Panc1 (cell line): ENCODE measurements at regions not wholly inside any gene's neighbourhood (a gene's known extent, or its start where the extent isn't known, plus 50 kb on each side); places are given as distances from the start of the nearest gene placed in this dataset.

Source experiments
- ATAC-seq: fragments of 200-7000 bp; cut with Tn5 transposase; 2 replicates; pipeline ENCODE4 v1.9.1; 2020; ENCODE audit warnings: mild to moderate bottlenecking, moderate library complexity
- BruUV-seq: library from RNA; stranded (reverse); fragments of 400-500 nt; replicated peaks from 2 replicates; lab custom pipeline; 2021; lab: Mats Ljungman, UMichigan
- CTCF ChIA-PET: fragments of 300-600 bp; sonication (Branson Sonifier 250); formaldehyde crosslinking; loops from one replicate; lab custom pipeline; 2022; ENCODE audit warnings: antibody characterized with exemption; lab: Charles Lee
- POLR2A ChIA-PET: fragments of 300-600 bp; sonication (Branson Sonifier 250); formaldehyde crosslinking; loops from one replicate; lab custom pipeline; 2022; ENCODE audit warnings: antibody characterized with exemption; lab: Charles Lee
- DNase-seq: peaks from one replicate; pipeline ENCODE4 v3.0.0-alpha.2; 2010; ENCODE audit warnings: low read depth, low spot score
- H3K27ac ChIP-seq: 2 replicates; pipeline ENCODE4 v1.5.1; 2011; ENCODE audit warnings: mild to moderate bottlenecking, low read length, inconsistent platforms
- H3K27me3 ChIP-seq: fragments of 200-500 bp; sonication (Bioruptor generic); 2 replicates; pipeline ENCODE4 v1.6.0; 2014; ENCODE audit warnings: low read length, inconsistent platforms; ENCODE audit not compliant: control insufficient read depth, insufficient read depth
- H3K36me3 ChIP-seq: fragments of 200-500 bp; sonication (Bioruptor generic); 2 replicates; pipeline ENCODE4 v1.5.1; 2014; ENCODE audit warnings: inconsistent platforms, mild to moderate bottlenecking, low read length, moderate library complexity; ENCODE audit not compliant: control insufficient read depth, insufficient read depth
- H3K4me1 ChIP-seq: 2 replicates; pipeline ENCODE4 v1.5.1; 2011; ENCODE audit warnings: inconsistent platforms, mild to moderate bottlenecking, low read length, moderate library complexity; ENCODE audit not compliant: control insufficient read depth, insufficient read depth
- H3K4me3 ChIP-seq, 2 experiments: 2 replicates each; pipeline ENCODE4 v1.5.1; 2011 to 2012; ENCODE audit warnings: low read depth in 2 of 2, low read length in 2 of 2, mild to moderate bottlenecking in 2 of 2, inconsistent platforms in 1 of 2, moderate library complexity in 1 of 2
- H3K9me3 ChIP-seq: fragments of 200-500 bp; sonication (Bioruptor generic); 2 replicates; pipeline ENCODE4 v1.5.1; 2014; ENCODE audit warnings: low read depth, mild to moderate bottlenecking, inconsistent platforms, low read length, moderate library complexity; ENCODE audit not compliant: control insufficient read depth, insufficient read depth
- CTCF ChIP-seq: fragments of 450-650 bp; IDR thresholded peaks from 2 replicates; pipeline ENCODE4 v1.5.1; 2017; ENCODE audit warnings: mild to moderate bottlenecking
- POLR2AphosphoS5 ChIP-seq: IDR thresholded peaks from 2 replicates; pipeline ENCODE4 v1.6.1; 2012; ENCODE audit warnings: mild to moderate bottlenecking, low read depth, low read length, moderate library complexity
- REST ChIP-seq, 2 experiments: IDR thresholded peaks; 2 replicates each; pipeline ENCODE4 v1.6.1; 2011 to 2012; ENCODE audit warnings: low read depth in 2 of 2, control low read depth in 1 of 2, low read length in 1 of 2, mild to moderate bottlenecking in 1 of 2, moderate library complexity in 1 of 2; ENCODE audit not compliant: insufficient read depth in 1 of 2
- SIN3A ChIP-seq: IDR thresholded peaks from 2 replicates; pipeline ENCODE4 v1.6.1; 2012; ENCODE audit warnings: low read depth, mild to moderate bottlenecking, low read length, moderate library complexity, borderline replicate concordance; ENCODE audit not compliant: insufficient read depth
- TCF7L2 ChIP-seq: IDR thresholded peaks from 2 replicates; pipeline ENCODE4 v1.6.1; 2011; ENCODE audit warnings: mild to moderate bottlenecking, low read depth, low read length, inconsistent platforms
- in situ Hi-C: cut with HindIII; loops from 2 replicates; pipeline ENCODE4 v1.10.0; 2016; ENCODE audit warnings: low sequenced_read_pairs, low pct_unique_long_range_greater_than_20kb
- intact Hi-C: fragments of 100-400 bp; cut with micrococcal nuclease; formaldehyde crosslinking; loops from one replicate; pipeline ENCODE4 v1.10.0; 2022; ENCODE audit not compliant: unreplicated experiment

- ChIA-PET POLR2A (no interaction called here), CTCF (no interaction called here)
- in situ Hi-C loops (no loop called here), intact Hi-C loops (no loop called here)
- Histone ChIP-seq H3K4me3 (no peak overlapping the region), H3K4me1 (no peaks in the 10 kb centered on the region), H3K36me3 (no peaks in the 10 kb centered on the region), H3K9me3 (no peaks in the 10 kb centered on the region), H3K27me3 (no peaks in the 10 kb centered on the region), H3K27ac (no peak overlapping the region)
- TF ChIP-seq POLR2AphosphoS5 (no peak), SIN3A (no peak), REST (IDR thresholded peaks at IDR 0.05; ENCODE audit: insufficient read depth in 1 of 2, low read depth in 2 of 2, low read length in 1 of 2) (no peak), CTCF (no peak), TCF7L2 (no peak)
- DNase-seq (no peak), ATAC-seq (no peak)
- BruUV-seq, result no TSS peak
Observed at GRCh38 chr13:107713314-107713713, 502.0 kb downstream of the LIG4 start.

GRCh38 chr13:107712145-107712860 is 503.0 kb downstream of the LIG4 start:
- CTCF ChIA-PET, result no interaction called here
- DNase-seq (no peak), ATAC-seq (no peak)
- intact Hi-C loops (no loop called here), in situ Hi-C loops (no loop called here)
- POLR2A ChIA-PET, result no interaction called here
- H3K9me3 ChIP-seq, result no peaks in the 10 kb centered on the region
- H3K4me1 ChIP-seq, result no peaks in the 10 kb centered on the region
- H3K27me3 ChIP-seq, result no peaks in the 10 kb centered on the region
- BruUV-seq, result no TSS peak
- H3K27ac ChIP-seq, result no peak overlapping the region
- no peaks in the 10 kb centered on the region for H3K36me3 ChIP-seq
- no peak overlapping the region for H3K4me3 ChIP-seq
- TF ChIP-seq REST (IDR thresholded peaks at IDR 0.05; ENCODE audit: insufficient read depth in 1 of 2, low read depth in 2 of 2, low read length in 1 of 2) (no peak), SIN3A (no peak), TCF7L2 (no peak), POLR2AphosphoS5 (no peak), CTCF (no peak)
